ENCODE measurements at regions not wholly inside any gene's neighbourhood (a gene's known extent, or its start where the extent isn't known, plus 50 kb on each side); places are given as distances from the start of the nearest gene placed in this dataset.
A peak's percentile ranks its signal among the peaks of the same experiment; 100 is the strongest.
"Not testable (repeated sequence)": the region's sequence is repeated elsewhere in the genome, so short reads cannot be mapped to it uniquely, and the experiment has no call there.

- DNase-seq: no peak
Observed at GRCh38 chrX:130467936-130468335, 66.1 kb downstream of the RBMX2 start.

DNA sequence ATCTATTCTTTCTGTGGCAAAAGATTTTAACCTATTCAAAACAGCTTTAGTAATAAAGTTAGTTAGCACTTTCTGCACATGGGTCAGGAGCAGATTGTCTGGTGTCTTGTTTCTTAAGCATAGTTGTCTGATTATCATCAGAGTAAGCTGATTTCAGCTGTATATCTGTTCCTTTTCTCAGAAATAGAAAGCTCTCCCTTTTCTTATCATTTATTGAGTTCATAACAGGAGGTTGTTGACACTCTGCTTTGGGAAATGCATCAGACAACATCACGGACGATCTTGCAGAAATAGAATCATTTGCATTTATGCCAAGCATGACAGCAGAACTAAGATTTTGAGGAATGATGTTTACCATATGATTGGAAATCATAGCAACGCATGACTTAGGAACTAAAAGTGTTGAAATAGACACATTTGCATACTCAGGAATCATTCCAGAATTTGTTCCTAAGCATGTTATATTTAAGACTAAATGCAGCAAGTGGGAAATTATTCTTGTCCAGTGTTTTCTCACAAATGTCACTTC, 66.7 kb downstream of the RBMX2 start:
- DNase-seq: no peak

DNA sequence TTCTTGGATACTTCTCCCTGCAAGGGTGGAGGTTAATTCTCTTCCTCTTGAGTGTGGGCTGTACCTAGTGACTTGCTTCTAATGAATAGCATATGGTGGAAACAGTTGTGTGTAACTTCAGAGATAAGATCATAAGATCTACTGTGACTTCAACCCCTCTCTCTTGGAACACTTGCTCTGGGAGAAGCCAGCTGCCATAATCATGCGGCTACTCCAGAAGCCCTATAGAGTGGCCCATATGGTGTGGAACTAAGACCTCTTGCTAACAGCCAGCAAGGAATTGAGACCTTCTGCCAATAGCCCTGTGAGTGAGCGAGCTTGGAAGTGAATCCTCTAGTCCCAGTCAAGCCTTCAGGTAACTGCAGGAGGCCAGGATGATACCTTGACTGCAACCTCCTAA, 81.1 kb downstream of the RBMX2 start:
- no peak for DNase-seq

- DNase-seq: no peak
Observed at GRCh38 chrX:130485870-130486269, 84.1 kb downstream of the RBMX2 start.

DNA sequence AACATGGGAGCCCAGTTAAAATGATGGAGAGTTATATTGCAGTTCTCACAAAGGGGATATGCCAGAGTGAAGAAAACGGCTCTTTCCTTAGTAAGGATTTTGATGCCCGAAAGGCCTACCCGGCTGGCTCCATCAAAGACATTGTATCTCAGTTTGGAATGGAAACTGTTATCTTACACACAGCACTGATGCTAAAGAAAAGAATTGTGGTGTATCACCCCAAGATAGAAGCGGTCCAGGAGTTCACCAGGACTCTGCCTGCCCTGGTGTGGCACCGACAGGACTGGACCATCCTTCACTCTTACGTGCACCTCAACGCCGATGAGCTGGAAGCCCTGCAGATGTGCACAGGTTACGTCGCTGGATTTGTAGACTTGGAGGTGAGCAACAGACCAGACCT, 93.7 kb downstream of the RBMX2 start:
- DNase-seq: not testable (repeated sequence)

DNA sequence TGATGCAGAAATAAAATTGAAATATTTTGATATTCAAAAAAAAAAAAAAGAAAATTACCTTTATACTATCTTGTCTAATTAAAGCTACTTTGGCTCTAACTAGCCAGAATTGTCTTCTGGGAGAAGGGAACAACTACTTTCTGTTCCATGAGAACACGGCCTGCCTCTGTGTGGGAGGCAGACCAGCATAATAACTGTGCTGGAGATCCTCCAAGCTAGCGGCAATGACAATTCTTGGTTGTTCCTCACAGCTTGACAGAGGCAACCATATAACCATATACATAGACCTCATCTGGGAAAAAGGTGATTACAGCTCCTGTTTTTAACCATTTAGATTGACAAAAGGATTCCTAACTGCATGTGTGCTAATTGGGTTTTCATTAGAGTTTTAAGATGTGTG, 95.7 kb downstream of the RBMX2 start:
- no peak for DNase-seq

DNA sequence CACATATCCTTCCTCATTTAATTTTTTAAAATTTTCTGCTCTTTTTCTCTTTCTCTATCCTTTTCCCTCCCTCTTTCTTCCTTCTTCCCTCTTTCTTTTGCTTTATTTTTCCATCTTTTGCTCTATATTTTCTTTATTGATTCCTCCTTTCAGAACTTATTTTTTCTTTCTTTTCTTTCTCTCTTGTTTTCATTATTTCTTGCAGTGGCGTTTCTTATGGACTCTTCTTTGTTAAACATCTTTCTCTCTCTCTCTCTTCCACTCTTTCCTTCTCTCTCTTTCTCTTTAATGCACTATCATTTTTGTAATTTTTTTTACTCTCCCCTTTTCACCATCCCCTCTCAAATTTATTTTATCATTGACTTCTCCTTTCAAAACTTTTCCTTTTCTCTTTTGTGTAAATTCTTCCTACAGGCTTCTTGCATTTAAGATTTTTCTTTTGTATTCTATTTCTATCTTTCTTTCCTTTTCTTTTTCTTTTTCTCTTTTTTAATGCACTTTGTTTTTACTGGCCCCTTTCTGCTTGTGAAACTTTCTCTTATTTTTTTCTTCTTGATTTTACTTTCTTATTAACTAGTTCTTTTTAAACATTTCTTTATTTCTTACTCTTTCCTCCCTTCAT, 97.0 kb downstream of the RBMX2 start:
- no peak for DNase-seq

DNA sequence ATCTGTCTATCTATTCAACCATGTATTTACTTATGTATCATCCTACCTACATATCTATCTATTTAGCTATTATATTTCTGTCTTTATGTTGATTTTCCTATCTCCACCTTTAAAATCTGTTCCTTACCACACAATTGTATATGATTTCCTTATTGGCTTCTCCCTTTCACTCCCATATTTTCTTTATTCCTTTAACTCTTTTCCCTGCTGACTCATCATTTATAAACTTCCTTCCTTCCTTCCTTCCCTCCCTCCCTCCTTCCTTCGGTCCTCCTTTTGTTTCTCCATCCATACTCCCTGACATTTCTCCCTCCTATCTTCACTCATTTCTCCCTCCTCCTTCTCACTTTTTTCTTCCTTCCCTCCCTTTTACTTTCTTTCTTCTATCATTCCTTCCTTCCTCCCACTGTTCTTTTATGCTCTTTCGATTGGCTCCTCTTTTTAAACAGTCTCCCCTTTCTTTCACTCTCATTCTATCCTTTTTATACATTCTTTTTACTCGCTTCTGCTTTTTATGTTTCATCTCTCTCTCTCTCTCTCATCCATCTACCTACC, 100.3 kb downstream of the RBMX2 start:
- no peak for DNase-seq

GRCh38 chrX:130504019-130504418, 102.2 kb downstream of the RBMX2 start:
- DNase-seq: no peak

DNA sequence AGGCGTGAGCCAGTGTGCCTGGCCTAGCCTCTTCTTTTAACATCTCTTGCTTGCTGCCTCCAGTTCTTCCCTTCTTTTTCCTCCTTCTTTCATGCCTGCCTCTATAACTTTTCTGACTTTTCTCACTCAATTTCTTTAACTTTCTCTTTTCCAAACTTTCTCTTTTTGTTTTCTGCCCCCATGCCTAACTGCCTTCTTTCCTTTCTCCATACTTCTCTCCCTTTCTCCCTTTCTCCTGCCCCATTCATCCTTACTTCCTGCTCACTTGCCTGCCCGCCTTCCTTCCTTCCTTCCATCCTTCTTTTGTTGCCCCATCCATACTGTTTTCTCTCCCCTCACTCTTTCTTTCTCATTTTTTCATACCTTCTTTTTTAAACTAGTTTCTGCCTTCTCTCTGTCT, 105.2 kb downstream of the RBMX2 start:
- DNase-seq: no peak

DNA sequence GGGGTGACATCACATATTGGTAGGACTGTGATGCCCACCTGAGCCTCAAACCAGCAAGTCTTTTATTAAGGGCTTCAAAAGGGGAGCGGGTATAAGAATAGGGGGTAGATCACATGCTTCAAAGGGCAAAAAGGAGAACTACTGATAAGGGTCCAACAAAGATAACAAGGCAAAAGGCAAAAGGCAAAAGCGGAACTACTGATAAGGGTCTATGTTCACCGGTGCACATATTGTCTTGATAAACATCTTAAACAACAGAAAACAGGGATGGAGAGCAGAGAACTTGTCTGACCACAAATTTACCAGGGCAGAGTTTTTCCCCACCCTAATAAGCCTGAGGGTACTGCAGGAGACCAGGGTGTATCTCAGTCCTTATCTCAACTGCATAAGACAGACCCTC, 110.7 kb downstream of the RBMX2 start:
- DNase-seq: not testable (repeated sequence)

- no peak for DNase-seq
Observed at GRCh38 chrX:130516123-130516522, 114.3 kb downstream of the RBMX2 start.

GRCh38 chrX:130523460-130524394, 121.9 kb downstream of the RBMX2 start:
- no peak for DNase-seq

- DNase-seq: no peak
Observed at GRCh38 chrX:130524476-130525194, 122.8 kb downstream of the RBMX2 start.

DNA sequence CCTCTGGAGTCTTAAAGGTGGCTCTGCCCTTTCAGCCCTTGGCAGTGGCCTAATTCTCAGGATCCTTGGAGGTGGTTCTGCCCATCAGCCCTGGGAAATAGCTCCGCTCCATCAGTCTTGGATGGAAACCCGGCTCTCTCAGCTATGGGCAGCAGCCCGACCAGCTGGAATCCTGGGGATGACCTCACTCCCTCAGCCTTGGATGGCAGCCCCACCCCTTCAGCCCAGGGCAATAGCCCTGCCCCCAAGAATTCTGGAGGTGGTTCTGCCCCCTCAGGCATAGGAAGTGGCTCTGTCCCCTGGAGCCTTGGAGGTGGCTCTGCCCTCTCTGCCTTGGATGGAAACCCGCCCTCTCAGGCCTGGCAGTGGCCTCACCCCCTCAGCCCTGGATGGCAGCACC, 127.7 kb downstream of the RBMX2 start:
- DNase-seq: no peak

DNA sequence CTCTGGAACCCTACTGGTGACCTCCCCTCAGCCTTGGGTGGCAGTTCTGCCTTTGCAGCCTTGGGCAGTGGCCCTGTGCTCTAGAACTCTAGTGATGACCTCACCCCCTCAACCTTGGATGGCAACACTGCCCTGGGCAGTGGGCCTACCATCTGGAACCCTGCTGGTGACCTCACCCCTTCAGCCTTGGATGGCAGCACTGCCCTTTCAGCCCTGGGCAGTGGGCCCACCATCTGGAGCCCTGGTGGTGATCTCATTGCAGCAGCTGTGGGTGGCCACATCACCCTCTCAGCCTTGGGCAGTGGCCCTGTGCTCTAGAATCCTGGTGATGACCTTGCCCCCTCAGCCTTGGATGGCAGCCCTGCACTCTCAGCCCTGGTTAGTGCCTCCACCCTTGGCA, 129.3 kb downstream of the RBMX2 start:
- DNase-seq: no peak

DNA sequence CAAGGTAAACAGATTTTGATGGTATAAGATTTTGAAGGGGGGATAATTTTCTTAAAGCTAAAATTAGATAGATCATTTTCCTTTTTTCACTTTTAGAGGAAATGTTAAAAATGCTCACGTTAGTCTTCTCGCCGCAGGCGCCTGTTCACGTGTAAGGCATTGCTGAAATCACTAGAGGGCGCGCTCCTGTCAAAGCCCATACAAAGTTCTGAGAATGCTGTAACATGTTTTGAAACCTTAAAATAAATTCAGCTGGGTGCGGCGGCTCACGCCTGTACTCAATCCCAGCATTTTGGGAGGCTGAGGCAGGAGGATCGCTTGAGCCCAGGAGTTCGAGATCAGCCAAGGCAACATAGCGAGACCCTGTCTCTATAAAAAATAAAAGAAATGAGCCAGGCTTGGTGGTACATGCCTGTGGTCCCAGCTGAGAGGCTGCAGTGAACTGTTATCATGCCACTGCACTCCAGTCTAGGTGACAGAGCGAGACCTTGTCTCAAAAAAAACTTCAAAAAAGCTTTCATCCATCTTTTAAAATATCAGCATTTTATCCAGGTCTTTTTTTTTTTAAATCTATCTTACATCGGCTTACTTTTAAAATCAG, 138.0 kb downstream of the RBMX2 start:
- peak in 1 of 2 donors; percentile 25 for DNase-seq

DNA sequence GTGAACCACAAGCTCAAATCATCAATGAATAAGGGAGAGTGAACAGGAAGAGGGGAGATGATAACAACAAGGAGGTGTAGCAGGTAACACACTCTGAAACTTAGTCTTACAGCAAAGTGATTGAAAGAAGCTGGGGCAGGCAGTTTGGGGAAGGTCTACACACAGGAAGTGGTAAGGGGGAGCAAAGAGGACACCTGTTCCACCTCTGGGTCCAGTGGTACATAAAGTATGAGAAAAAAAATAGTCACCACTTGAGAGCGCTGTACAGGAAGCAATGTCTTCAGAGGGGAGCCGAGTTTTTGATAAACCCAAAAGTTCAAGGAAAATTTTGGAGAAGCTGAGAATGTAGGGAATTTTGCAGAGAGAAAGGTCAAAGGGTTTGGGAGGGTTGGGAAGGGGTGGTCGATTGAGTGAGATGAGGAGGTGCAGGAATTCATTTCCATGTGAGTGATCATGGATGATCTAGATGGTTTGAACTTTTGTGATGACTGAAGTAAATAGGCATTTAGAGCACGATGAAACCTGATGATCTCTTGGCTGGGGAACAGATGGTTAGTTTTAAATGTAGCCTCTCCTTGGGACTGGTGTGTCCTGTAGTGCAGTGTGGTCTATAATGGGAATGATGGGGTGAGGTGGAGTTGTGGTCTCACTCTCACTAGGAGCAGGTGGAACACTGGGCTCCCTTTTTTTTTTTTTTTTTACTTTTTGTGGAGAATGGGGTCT, 142.0 kb downstream of the RBMX2 start:
- DNase-seq: no peak

DNA sequence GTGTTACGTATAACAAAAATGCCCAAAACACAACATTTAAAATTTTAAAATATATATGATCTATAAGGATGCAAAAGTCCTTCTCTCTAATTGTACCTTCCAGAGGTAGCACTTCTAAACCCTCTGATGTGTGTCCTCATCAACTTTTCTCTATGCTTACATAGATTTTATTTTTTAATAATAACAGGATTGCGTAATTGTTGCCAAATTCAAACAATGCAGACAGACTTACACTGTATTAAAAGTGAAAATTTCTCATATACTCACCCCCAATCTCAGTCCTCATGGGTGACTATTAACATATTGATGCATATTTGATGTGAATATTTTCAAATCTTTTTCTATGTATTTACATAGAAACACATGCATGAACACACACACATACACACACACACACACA, 144.0 kb downstream of the RBMX2 start:
- DNase-seq: no peak

DNA sequence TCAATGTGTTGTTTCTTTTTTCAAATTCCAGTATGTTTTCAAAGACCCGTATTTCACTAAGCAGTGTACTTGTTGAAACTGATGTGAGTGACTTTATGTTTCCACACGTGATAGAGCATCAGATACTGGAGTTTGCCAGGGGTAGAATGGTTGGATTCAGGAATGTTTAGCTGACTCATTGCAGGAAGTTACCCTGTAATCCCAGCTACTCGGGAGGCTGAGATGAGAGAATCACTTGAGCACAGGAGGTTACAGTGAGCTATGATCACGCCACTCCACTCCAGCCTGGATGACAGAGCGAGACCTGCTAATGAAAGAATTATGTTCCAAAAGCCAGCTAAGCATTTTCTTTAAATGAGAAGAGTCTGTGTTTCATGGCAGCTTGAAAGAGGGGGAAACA, 147.6 kb downstream of the RBMX2 start:
- DNase-seq: not testable (repeated sequence)

DNA sequence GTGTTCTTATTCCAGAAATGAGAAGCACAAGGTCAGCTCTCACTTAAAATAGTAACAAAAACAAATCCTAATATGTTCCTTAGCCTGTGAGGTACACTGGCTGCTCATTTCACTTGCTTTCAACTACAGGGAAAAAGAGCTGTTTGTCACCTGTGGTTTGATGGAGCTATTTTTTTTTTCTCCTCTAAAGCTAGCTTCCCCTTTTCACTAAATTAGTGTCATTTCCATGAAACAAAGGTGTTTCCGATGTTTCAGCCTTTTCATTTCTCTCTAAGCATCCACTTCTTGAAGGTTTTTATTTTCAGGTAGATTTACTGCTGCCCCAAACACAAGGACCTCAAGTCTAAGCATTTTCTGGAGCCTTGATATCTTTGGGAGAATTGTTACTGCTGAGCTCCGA, 148.6 kb downstream of the RBMX2 start:
- DNase-seq: no peak

DNA sequence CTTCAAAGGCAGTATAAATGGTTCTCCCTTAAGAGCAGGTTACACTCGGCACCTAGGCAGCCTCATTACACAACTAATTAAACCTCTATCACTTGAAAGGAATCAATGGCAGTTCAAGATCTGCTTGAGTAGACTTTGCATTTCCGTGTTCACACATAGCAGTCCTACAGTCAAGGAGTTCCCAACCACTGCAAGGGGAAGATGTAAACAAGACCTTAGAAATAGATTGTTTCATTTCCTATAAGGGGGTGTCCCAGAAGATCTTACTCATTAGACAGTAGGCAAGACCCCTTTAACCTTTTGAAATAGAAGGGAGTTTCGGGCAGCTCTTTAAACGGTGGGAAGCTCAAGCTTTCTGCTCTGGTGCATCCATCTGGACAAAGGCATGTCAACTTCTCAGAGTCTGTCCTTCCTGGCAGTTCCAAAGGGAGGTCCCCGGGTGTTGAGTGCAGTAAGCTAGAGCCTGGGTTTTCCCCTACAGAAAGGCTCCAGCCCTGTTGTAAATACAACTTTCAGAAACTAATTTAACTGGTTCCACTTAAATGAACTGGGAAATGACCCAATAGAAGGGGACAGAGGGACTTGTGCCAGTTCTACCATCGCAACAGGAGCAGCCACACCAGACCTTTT, 150.8 kb downstream of the RBMX2 start:
- no peak for DNase-seq

All from activated CD4-positive, alpha-beta T cell treated with anti-CD3 and anti-CD28 coated beads for 4 hours (primary cell).